NOMO-1 treated with dmso at 0.1 percent for 144 hours (cell line): ENCODE measurements at regions not wholly inside any gene's neighbourhood (a gene's known extent, or its start where the extent isn't known, plus 50 kb on each side); places are given as distances from the start of the nearest gene placed in this dataset.
"Not testable (repeated sequence)": the region's sequence is repeated elsewhere in the genome, so short reads cannot be mapped to it uniquely, and the experiment has no call there.

Experiments used
- DNase-seq: peaks from one replicate; lab custom pipeline; 2025; ENCODE audit not compliant: unreplicated experiment; lab: John Stamatoyannopoulos, UW

DNA sequence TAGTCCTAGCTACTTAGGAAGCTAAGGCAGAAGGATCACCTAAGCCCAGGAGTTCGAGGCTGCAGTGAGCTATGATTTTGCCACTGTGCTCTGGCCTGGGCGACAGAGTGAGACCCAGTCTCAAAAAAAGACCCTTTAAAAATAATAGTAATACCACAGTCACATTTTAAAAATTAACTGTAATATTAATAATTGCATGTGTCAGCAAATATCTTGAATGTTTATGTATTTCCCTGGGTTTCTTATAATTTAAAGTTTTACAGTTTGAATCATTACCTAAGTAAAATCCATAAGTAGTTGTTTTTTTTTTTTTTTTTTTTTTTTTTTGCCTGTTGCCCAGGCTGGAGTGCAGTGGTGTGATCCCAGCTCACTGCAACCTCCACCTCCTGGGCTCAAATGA is 69.2 kb downstream of the LYZL2 start:
- no peak for DNase-seq

DNA sequence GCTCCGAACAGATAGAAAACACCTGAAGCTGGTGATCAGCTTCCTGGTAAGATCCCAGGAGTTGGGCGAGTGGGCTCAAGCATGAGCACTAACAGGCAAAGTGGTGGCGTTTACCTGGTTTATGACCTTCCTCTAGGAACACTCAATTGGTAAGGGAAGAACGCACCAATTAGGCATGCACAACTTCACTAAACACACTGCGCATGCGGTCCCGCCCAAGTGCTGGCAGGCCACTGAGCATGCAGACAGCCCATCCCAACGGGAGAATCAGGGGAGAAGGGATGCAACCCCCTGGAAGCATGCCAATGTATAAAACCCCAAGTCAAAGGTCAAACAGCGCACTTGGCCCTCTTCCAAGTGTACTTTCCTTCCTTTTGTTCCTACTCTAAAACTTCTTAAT is 70.4 kb downstream of the LYZL2 start:
- DNase-seq = no peak

DNA sequence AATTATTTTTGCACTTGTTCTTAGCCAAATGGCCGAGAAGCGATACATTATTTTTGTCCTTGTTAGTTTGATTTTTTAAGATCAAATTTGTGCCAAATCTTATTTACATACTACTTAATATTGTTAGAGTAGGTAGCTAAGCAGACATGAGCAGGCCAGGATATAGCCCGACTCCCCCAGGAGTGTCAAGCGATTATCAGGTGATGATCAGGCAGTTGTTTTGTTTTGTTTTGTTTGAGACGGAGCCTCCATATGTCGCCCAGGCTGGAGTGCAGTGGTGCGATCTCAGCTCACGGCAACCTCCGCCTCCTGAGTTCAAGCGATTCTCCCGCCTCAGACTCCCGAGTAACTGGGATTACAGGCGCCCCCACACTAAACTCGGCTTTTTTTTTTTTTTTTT is 71.1 kb downstream of the LYZL2 start:
- no peak for DNase-seq

GRCh38 chr10:30557884-30558283 is 71.7 kb downstream of the LYZL2 start:
- peak; percentile 28 for DNase-seq

DNA sequence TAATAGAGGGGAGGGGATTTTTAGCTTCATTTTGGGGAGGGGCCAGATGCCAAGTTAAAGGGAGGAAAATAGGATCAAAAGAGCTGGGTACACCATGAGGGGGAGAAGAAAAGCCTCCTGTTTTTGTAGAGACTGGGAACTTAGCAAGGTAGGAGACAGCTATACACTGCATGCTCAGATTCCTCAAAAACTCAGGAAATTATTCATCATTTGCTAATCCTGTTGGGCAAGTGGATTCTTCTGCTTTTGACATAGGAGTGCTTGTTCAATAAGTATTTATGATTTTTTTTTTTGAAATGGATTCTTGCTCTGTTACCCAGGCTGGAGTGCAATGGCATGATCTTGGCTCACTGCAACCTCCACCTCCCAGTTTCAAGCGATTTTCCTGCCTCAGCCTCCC is 73.4 kb downstream of the LYZL2 start:
- DNase-seq = no peak

DNA sequence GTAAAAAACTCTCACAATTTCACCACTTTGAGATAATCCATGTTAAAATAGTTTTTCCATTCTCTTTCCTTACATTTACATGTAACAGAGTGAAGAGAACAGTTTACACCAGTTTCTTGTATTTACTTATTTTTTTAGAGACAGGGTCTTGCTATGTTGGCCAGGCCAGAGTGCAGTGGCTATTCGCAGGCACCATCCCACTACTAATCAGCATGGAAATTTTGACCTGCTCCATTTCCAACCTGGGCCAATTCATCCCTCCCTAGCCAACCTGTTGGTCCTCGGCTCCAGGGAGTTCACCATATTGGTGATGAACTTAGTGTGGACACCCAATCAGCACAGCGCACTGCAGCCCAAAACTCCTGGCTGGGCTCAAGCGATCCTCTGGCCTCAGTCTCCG is 74.1 kb downstream of the LYZL2 start:
- DNase-seq = no peak

- DNase-seq = no peak
Measured at GRCh38 chr10:30554440-30554825, 75.1 kb downstream of the LYZL2 start.

DNA sequence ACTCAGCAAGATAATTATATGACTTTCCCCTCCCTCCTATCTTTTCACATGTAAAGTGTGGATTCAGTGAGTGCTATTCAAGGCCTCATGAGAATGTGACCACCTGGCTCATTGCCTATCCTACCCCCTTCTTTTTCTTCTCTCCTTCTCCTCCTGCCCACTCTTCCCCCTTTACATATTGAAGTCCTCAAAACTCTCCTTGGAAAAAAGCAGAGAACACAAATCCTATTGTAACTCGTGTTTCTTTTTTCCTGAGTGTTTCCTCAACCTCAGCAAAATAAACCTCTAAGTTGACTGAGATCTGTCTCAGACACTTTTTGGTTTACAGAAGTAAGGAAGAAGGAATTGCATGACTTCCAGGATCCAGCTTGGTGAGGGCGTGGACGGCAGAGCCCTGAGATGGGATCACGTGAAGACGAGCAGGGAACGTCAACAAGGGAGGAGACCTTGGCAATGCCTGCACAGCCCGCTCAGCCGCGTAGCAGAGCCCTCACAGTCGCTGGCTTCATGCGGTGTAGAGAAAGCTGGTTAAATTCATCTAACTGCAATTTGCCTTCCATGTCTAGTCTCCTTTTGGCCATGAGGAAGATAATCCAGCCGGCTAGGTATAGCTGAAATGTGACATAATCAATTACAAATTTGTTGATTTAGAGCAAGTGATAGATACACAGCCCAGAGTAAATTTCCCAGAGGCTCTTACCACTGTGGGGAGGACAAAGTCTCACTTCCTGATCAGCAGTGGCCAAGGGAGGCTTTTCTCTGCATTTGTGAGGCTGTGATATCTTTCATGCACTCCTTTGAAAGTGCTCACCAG is 75.7 kb downstream of the LYZL2 start:
- DNase-seq = no peak

- DNase-seq = no peak
Measured at GRCh38 chr10:30553018-30553625, 76.4 kb downstream of the LYZL2 start.

DNA sequence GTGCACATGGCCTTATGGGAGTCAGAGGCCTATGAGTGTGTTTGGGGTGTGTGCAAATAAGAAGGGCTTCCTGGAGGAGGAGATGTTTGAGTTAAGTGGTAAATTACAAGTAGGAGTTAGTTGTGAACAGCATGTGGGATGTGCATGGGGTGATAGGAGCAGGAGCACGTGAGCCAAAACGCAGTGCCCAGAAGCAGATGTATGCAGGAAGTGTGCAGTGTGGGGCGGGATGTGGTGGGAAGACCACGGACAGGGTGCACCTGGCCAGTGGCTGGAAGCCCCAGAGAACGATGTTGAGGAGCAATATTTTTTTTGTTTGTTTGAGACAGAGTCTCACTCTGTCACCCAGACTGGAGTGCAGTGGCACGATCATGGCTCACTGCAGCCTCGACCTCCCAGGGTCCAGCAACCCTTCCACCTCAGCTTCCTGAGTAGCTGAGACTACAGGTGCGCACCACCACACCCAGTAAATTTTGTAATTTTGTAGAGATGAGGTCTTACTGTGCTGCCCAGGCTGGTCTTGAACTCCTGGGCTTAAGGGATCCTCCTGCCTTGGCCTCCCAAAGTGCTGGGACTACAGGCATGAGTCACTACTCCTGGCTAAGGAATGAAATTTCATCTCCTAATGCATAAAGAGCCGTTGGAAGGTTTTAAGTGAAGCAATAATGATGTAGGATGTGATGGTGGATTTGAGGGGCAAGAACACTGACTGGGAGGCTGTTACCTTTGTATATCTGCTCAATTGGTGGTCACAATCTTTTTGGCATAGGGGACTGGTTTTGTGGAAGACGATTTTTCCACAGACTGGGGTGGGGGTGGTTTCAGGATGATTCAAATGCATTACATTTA is 78.4 kb downstream of the LYZL2 start:
- no peak for DNase-seq

- DNase-seq = not testable (repeated sequence)
Measured at GRCh38 chr10:30549134-30549687, 80.3 kb downstream of the LYZL2 start.

DNA sequence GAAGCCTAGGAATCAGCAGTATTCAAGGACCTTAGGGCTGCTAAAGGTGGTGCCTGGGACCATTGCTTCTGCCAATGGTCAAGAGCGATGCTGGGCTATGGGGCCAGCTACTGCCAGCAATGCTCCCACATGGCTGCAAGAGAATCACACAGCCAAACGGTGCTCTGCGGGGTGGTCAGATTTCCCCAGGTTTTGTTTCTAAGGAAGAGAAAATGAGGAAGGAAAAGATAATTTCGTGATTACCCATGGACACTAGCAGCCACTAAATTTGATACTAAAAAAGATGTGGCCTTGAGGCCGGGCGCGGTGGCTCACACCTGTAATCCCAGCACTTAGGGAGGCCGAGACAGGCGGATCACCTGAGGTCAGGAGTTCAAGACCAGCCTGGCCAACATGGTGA is 83.0 kb downstream of the LYZL2 start:
- DNase-seq = no peak

DNA sequence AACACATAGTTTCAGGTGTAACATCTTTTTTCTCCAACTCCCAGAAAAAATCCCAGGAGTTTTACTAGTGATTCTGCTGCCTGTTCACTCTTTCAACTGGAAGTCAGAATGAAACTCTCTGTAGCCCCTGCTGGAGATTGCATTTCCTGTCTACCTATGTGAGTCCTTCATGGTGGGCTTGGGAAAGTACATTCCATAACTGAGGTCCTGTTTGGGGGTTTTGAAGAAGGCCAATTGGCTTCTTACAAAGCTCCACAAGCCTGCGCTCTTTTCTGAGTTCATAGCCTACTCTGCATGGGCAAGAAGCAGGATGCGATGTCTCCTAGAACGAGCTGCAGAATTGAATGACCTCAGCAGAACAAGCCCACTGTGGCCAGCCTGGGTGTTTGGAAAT is 86.7 kb downstream of the LYZL2 start:
- no peak for DNase-seq

GRCh38 chr10:30542001-30542894 is 87.3 kb downstream of the LYZL2 start:
- DNase-seq = peak; percentile 89

DNA sequence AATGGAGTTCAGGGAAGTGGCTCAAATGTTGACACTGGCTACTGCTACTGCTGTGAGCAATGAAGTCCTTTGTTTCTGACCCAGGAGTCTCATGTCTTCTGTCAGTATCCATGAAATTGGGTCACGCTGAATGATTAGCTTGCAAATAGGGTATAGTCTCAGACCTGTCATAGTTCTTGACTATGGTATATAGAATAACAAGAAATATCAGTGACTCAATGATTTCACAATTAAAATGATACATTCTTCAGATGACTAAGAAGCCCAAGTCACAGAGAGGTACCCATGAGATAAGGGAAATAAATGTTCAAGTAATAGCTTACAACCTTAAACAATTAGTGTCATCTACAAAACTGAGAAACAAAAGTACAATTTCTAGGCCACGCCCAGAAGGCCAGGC is 89.3 kb downstream of the LYZL2 start:
- DNase-seq = no peak

- DNase-seq = no peak
Measured at GRCh38 chr10:30538086-30538485, 91.5 kb downstream of the LYZL2 start.

- no peak for DNase-seq
Measured at GRCh38 chr10:30537586-30537985, 92.0 kb downstream of the LYZL2 start.

DNA sequence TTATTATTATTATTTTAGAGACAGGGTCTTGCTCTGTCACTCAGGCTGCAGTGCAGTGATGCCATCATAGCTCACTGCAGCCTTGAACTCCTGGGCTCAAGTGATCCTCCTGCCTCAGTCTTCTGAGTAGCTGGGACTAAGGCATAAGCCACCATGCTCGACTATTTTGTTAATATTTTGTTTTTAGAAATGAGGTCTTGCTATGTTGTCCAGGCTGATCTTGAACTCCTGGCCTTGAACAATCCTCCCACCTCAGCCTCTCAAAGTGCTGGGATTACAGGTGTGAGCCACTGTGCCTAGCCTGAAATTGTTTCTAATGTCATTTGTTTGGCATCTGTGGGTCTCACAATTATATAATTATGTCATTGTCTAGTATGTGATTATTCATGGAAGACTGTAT is 92.4 kb downstream of the LYZL2 start:
- DNase-seq = not testable (repeated sequence)

DNA sequence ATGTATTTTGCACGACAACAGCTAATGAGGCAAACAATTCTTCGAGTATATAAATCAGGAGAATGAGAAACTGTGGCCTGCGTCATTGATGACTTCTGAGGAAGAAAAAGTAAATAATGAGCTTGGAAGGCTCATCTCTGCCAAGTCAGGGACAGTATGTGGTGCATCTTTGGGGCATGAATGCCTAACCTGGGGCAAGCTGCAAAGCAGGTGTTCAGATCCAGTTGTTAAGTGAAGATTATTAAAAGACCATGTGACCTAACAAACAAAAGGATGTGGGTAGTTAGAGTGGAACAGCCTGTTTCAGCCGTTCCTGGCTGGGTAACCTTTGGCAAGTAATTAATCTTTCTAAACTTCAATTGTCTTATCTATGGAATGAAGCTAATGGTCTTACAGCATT is 93.0 kb downstream of the LYZL2 start:
- no peak for DNase-seq

- no peak for DNase-seq
Measured at GRCh38 chr10:30535677-30536076, 93.9 kb downstream of the LYZL2 start.
